Activated CD8-positive, alpha-beta memory T cell treated with anti-CD3 and anti-CD28 coated beads, Interleukin-2, amount 50 U/mL, for 24 hours (primary cell): ENCODE measurements at regions not wholly inside any gene's neighbourhood (a gene's known extent, or its start where the extent isn't known, plus 50 kb on each side); places are given as distances from the start of the nearest gene placed in this dataset.

Experiments
- DNase-seq: peaks from one replicate; pipeline ENCODE4 v3.0.0-alpha.2; 2020; ENCODE audit errors: extremely low read depth

GRCh38 chr7:38070718-38071117, 107.3 kb upstream of the STARD3NL start:
- no peak for DNase-seq

GRCh38 chr7:38086857-38087256, 91.2 kb upstream of the STARD3NL start:
- DNase-seq = no peak

GRCh38 chr7:38102507-38102906, 75.5 kb upstream of the STARD3NL start:
- no peak for DNase-seq

- DNase-seq = no peak
Measured at GRCh38 chr7:38105874-38106483, 72.1 kb upstream of the STARD3NL start.

GRCh38 chr7:38107486-38107893, 70.6 kb upstream of the STARD3NL start:
- DNase-seq = peak; percentile 24

GRCh38 chr7:38112075-38112474, 66.0 kb upstream of the STARD3NL start:
- no peak for DNase-seq

- no peak for DNase-seq
Measured at GRCh38 chr7:38120076-38120475, 58.0 kb upstream of the STARD3NL start.

GRCh38 chr7:38122501-38122900, 55.5 kb upstream of the STARD3NL start:
- DNase-seq = no peak

- no peak for DNase-seq
Measured at GRCh38 chr7:38123494-38123893, 54.6 kb upstream of the STARD3NL start.

- no peak for DNase-seq
Measured at GRCh38 chr7:38127216-38128207, 50.5 kb upstream of the STARD3NL start.
